ENCODE measurements at regions not wholly inside any gene's neighbourhood (a gene's known extent, or its start where the extent isn't known, plus 50 kb on each side); places are given as distances from the start of the nearest gene placed in this dataset.

DNA sequence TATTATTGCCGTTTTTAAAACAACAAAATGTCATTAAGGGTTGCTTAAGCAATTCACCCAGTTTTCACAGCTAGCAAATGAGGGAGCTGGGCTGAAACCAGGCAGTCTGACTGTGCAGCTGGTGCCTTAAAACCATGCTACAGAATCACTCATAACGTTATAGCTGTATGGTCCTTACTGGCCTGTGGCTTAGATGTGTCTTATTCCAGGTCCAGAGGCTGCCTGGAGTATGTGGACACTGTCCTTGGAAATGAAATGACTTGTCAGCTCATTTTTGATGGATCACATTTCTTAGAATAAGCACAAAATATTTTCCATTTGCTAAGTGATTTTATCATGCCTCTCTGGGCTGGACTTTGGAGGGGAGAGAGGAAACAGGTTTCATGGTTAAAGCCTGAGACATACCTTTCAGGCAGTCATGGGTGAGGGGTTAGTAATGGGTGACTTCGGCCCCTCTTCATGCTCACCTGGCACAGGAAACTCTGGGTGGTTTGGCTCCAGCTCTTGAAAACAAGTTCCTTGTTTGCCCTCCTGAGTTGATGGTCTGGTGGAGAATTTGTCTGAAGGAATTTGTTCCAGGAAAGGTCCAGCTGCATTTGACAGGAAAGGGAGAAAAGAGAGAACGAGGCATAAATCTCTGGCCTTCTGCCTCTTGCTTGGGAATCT lies 823.2 kb downstream of the DHX35 start:
- TF ChIP-seq, protein P1, sequence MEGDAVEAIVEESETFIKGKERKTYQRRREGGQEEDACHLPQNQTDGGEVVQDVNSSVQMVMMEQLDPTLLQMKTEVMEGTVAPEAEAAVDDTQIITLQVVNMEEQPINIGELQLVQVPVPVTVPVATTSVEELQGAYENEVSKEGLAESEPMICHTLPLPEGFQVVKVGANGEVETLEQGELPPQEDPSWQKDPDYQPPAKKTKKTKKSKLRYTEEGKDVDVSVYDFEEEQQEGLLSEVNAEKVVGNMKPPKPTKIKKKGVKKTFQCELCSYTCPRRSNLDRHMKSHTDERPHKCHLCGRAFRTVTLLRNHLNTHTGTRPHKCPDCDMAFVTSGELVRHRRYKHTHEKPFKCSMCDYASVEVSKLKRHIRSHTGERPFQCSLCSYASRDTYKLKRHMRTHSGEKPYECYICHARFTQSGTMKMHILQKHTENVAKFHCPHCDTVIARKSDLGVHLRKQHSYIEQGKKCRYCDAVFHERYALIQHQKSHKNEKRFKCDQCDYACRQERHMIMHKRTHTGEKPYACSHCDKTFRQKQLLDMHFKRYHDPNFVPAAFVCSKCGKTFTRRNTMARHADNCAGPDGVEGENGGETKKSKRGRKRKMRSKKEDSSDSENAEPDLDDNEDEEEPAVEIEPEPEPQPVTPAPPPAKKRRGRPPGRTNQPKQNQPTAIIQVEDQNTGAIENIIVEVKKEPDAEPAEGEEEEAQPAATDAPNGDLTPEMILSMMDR (IDR thresholded peaks at IDR 0.05) = no peak
- no peak for TF ChIP-seq POLR2A (IDR thresholded peaks at IDR 0.05)
- no peak for TF ChIP-seq EP300 (IDR thresholded peaks at IDR 0.05)

Data from ovary (tissue), 3 donors.